SK-N-SH (cell line): ENCODE measurements at regions not wholly inside any gene's neighbourhood (a gene's known extent, or its start where the extent isn't known, plus 50 kb on each side); places are given as distances from the start of the nearest gene placed in this dataset.

Experiments
- CTCF ChIA-PET: fragments of 300-600, 350-600 bp; formaldehyde crosslinking; extraction: SDS; loops from one replicate; lab custom pipeline; 2021; lab: Yijun Ruan, JAX
- POLR2A ChIA-PET: fragments of 350-600 bp; sonication (Branson Sonifier 250); formaldehyde crosslinking; extraction: SDS; loops from one replicate; lab custom pipeline; 2020; ENCODE audit warnings: antibody characterized with exemption, inconsistent platforms; lab: Yijun Ruan, JAX
- DNase-seq: peaks from one replicate; pipeline ENCODE4 v3.0.0; 2012
- H2AFZ ChIP-seq: fragments of 200-600 bp; sonication (generic); 2 replicates; pipeline ENCODE4 v1.8.1; 2016; ENCODE audit warnings: antibody characterized with exemption, mild to moderate bottlenecking, low read depth
- H3F3A ChIP-seq: fragments of 200-600 bp; sonication (generic); replicated peaks from 2 replicates; pipeline ENCODE3; 2016; ENCODE audit warnings: antibody characterized with exemption, mild to moderate bottlenecking; ENCODE audit not compliant: insufficient read depth
- H3K27ac ChIP-seq, 2 experiments: fragments of 200-500 bp in 1 of 2; fragments of 200-600 bp in 1 of 2; sonication (Bioruptor generic) in 1 of 2; sonication (generic), shearing (Covaris generic) in 1 of 2; 2 replicates each; pipeline versions ENCODE4 v1.5.1 to v1.6.1; 2014 to 2016; ENCODE audit warnings: low read depth in 2 of 2, inconsistent platforms in 1 of 2, low read length in 1 of 2, mild to moderate bottlenecking in 1 of 2, mixed read lengths in 1 of 2
- H3K27me3 ChIP-seq: fragments of 200-600 bp; sonication (generic), shearing (Covaris generic); 2 replicates; pipeline ENCODE4 v1.6.1; 2016; ENCODE audit warnings: mixed run types; ENCODE audit not compliant: insufficient read depth
- H3K36me3 ChIP-seq, 2 experiments: fragments of 200-500 bp in 1 of 2; fragments of 200-600 bp in 1 of 2; sonication (Bioruptor generic) in 1 of 2; sonication (generic) in 1 of 2; replicated peaks in 1 of 2; 2 replicates each; pipeline versions ENCODE3 to v1.5.1; 2014 to 2016; ENCODE audit warnings: low read length in 1 of 2, mild to moderate bottlenecking in 1 of 2; ENCODE audit not compliant: insufficient read depth in 2 of 2, control insufficient read depth in 1 of 2
- H3K4me1 ChIP-seq, 2 experiments: fragments of 200-500 bp in 1 of 2; fragments of 200-600 bp in 1 of 2; sonication (Bioruptor generic) in 1 of 2; sonication (generic), shearing (Covaris generic) in 1 of 2; 2 replicates each; pipeline versions ENCODE4 v1.5.1 to v1.6.1; 2014 to 2016; ENCODE audit warnings: low read depth in 1 of 2, low read length in 1 of 2, mixed run types in 1 of 2; ENCODE audit not compliant: insufficient read depth in 2 of 2, control insufficient read depth in 1 of 2
- H3K4me2 ChIP-seq: fragments of 200-600 bp; sonication (generic), shearing (Covaris generic); 2 replicates; pipeline ENCODE4 v1.6.1; 2017; ENCODE audit warnings: mixed run types
- H3K4me3 ChIP-seq, 2 experiments: fragments of 200-500 bp in 1 of 2; fragments of 200-600 bp in 1 of 2; sonication (Bioruptor generic) in 1 of 2; sonication (generic), shearing (Covaris generic) in 1 of 2; 2 replicates each; pipeline versions ENCODE4 v1.5.1 to v1.8.1; 2014 to 2016; ENCODE audit warnings: low read depth in 2 of 2, inconsistent platforms in 1 of 2, low read length in 1 of 2, mild to moderate bottlenecking in 1 of 2, mixed read lengths in 1 of 2, moderate library complexity in 1 of 2
- H3K79me2 ChIP-seq: fragments of 200-600 bp; sonication (generic); 2 replicates; pipeline ENCODE4 v1.8.1; 2017; ENCODE audit warnings: mild to moderate bottlenecking; ENCODE audit not compliant: insufficient read depth
- H3K9ac ChIP-seq: fragments of 200-600 bp; sonication (generic); 2 replicates; pipeline ENCODE4 v1.6.1; 2017; ENCODE audit warnings: mixed run types
- H3K9me2 ChIP-seq: fragments of 200-600 bp; sonication (generic); 2 replicates; pipeline ENCODE4 v1.6.1; 2017; ENCODE audit warnings: mixed run types
- H3K9me3 ChIP-seq: fragments of 200-600 bp; sonication (generic); 2 replicates; pipeline ENCODE4 v1.6.1; 2017; ENCODE audit warnings: mixed run types, mild to moderate bottlenecking, moderate library complexity
- H4K20me1 ChIP-seq: fragments of 200-600 bp; sonication (generic); 2 replicates; pipeline ENCODE4 v1.6.1; 2017; ENCODE audit warnings: mild to moderate bottlenecking, mixed run types; ENCODE audit not compliant: insufficient read depth
- CHD2 ChIP-seq: fragments of 150-350 bp; IDR thresholded peaks from 2 replicates; pipeline ENCODE4 v1.6.1; 2018; ENCODE audit warnings: low read length; ENCODE audit not compliant: partially characterized antibody
- EZH2phosphoT487 ChIP-seq: fragments of 200-600 bp; sonication (generic); IDR thresholded peaks from 2 replicates; pipeline ENCODE4 v1.6.1; 2017; ENCODE audit warnings: low read depth, mixed run types, mild to moderate bottlenecking, antibody characterized with exemption, moderate library complexity, borderline replicate concordance
- FOXM1 ChIP-seq: IDR thresholded peaks from 2 replicates; pipeline ENCODE4 v1.4.0; 2012; ENCODE audit warnings: low read depth, mild to moderate bottlenecking
- GABPA ChIP-seq: IDR thresholded peaks from 2 replicates; pipeline ENCODE4 v1.4.0; 2012; ENCODE audit warnings: low read depth, mild to moderate bottlenecking
- GATA2 ChIP-seq: sonication (generic); formaldehyde crosslinking; IDR thresholded peaks from 2 replicates; pipeline ENCODE4 v1.5.0; 2020; ENCODE audit warnings: mild to moderate bottlenecking, missing genetic modification reagents
- JUND ChIP-seq: IDR thresholded peaks from 2 replicates; pipeline ENCODE4 v1.4.0; 2012
- MEF2A ChIP-seq: IDR thresholded peaks from 2 replicates; pipeline ENCODE4 v1.4.0; 2012; ENCODE audit warnings: low read depth, borderline replicate concordance
- MXI1 ChIP-seq: IDR thresholded peaks from 2 replicates; pipeline ENCODE4 v1.6.1; 2012; ENCODE audit warnings: mild to moderate bottlenecking, low read depth, low read length, improper control_type of control experiment
- NFIC ChIP-seq: IDR thresholded peaks from 2 replicates; pipeline ENCODE4 v1.4.0; 2012; ENCODE audit warnings: borderline replicate concordance
- PBX3 ChIP-seq: IDR thresholded peaks from 2 replicates; pipeline ENCODE4; 2012
- POLR2AphosphoS5 ChIP-seq: IDR thresholded peaks from 2 replicates; pipeline ENCODE4 v1.6.1; 2012; ENCODE audit warnings: low read depth, low read length
- RCOR1 ChIP-seq: fragments of 150-350 bp; IDR thresholded peaks from 2 replicates; pipeline ENCODE4 v1.6.1; 2017; ENCODE audit warnings: antibody characterized with exemption, low read length
- TAF1 ChIP-seq: IDR thresholded peaks from 2 replicates; pipeline ENCODE4 v1.6.1; 2012; ENCODE audit warnings: low read depth, mild to moderate bottlenecking, low read length, moderate library complexity, borderline replicate concordance
- TEAD4 ChIP-seq: IDR thresholded peaks from 2 replicates; pipeline ENCODE4 v1.4.0; 2012; ENCODE audit warnings: mild to moderate bottlenecking, borderline replicate concordance; ENCODE audit not compliant: insufficient read depth
- USF1 ChIP-seq: IDR thresholded peaks from 2 replicates; pipeline ENCODE4 v1.4.0; 2012; ENCODE audit warnings: low read depth, borderline replicate concordance
- WGBS: methylation state at CpG from one replicate; pipeline ENCODE4 v1.1.6; 2017; ENCODE audit warnings: low lambda C conversion rate; 5-methylcytosine and 5-hydroxymethylcytosine counted together
- TF ChIP-seq, protein P1 (sequence below): IDR thresholded peaks from 2 replicates; pipeline ENCODE4 v1.6.1; 2012; ENCODE audit warnings: mild to moderate bottlenecking, low read depth, low read length, moderate library complexity

DNA sequence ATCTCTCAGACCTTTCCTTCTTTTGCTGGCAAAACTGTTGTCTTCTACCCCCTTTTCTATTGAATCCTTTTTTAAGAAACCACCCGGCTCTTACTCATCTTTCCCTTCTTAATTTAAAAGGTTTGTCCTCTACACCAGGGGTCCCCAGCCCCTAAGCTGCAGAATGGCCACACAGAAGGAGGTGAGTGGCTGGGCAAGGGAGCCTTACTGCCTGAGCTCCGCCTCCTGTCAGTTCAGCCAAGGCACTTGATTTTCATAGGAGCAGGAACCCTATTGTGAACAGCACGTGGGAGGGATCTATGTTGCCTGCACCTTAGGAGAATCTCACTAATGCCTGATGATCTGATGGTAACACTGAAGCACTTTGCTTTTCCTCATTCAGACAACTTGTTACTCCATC is 726.3 kb upstream of the INTU start:
- H3K4me1 ChIP-seq, result no peaks in the 10 kb centered on the region
- H3K4me3 ChIP-seq, result no peak overlapping the region
- no peaks in the 10 kb centered on the region for H3F3A ChIP-seq
- TF ChIP-seq FOXM1, result no peak
- no peak for TF ChIP-seq TAF1
- no peak for TF ChIP-seq TEAD4
- TF ChIP-seq EZH2phosphoT487, result no peak
- TF ChIP-seq, protein P1, sequence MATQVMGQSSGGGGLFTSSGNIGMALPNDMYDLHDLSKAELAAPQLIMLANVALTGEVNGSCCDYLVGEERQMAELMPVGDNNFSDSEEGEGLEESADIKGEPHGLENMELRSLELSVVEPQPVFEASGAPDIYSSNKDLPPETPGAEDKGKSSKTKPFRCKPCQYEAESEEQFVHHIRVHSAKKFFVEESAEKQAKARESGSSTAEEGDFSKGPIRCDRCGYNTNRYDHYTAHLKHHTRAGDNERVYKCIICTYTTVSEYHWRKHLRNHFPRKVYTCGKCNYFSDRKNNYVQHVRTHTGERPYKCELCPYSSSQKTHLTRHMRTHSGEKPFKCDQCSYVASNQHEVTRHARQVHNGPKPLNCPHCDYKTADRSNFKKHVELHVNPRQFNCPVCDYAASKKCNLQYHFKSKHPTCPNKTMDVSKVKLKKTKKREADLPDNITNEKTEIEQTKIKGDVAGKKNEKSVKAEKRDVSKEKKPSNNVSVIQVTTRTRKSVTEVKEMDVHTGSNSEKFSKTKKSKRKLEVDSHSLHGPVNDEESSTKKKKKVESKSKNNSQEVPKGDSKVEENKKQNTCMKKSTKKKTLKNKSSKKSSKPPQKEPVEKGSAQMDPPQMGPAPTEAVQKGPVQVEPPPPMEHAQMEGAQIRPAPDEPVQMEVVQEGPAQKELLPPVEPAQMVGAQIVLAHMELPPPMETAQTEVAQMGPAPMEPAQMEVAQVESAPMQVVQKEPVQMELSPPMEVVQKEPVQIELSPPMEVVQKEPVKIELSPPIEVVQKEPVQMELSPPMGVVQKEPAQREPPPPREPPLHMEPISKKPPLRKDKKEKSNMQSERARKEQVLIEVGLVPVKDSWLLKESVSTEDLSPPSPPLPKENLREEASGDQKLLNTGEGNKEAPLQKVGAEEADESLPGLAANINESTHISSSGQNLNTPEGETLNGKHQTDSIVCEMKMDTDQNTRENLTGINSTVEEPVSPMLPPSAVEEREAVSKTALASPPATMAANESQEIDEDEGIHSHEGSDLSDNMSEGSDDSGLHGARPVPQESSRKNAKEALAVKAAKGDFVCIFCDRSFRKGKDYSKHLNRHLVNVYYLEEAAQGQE, result no peak
- TF ChIP-seq USF1, result no peak
- TF ChIP-seq CHD2, result no peak
- TF ChIP-seq RCOR1, result no peak
- no peak for TF ChIP-seq JUND
- no peak for TF ChIP-seq POLR2AphosphoS5
- TF ChIP-seq GATA2 (CRISPR knock-in tag), result no peak
- no peak for TF ChIP-seq MEF2A
- no peak for TF ChIP-seq MXI1
- no peak for TF ChIP-seq PBX3
- TF ChIP-seq GABPA, result no peak
- no peak for TF ChIP-seq NFIC
- no peak overlapping the region for H3K27ac ChIP-seq
- H3K79me2 ChIP-seq, result no peaks in the 10 kb centered on the region
- H4K20me1 ChIP-seq, result no peaks in the 10 kb centered on the region
- no peaks in the 10 kb centered on the region for H3K9me3 ChIP-seq
- WGBS, result 57% methylated on average over 3 of the region's 3 CpGs
- no peak overlapping the region for H3K9ac ChIP-seq
- H3K4me2 ChIP-seq, result no peak overlapping the region
- CTCF ChIA-PET, result no interaction called here
- DNase-seq, result no peak
- no peaks in the 10 kb centered on the region for H3K27me3 ChIP-seq
- H2AFZ ChIP-seq, result no peak overlapping the region
- H3K9me2 ChIP-seq, result no peaks in the 10 kb centered on the region; the same call in 1 of the 2 replicates
- H3K36me3 ChIP-seq, result peaks cover 0 to 3% of the 10 kb centered on the region in 2 experiments
- POLR2A ChIA-PET, result no interaction called here
